Liver (tissue), 8 donors: ENCODE measurements at regions not wholly inside any gene's neighbourhood (a gene's known extent, or its start where the extent isn't known, plus 50 kb on each side); places are given as distances from the start of the nearest gene placed in this dataset.

Experiments
- DNase-seq: peaks from one replicate; pipeline ENCODE4 v3.0.0-alpha.2; 2017; ENCODE audit warnings: low spot score
- H3K27ac ChIP-seq, 2 donors: one replicate each; pipeline ENCODE4 v1.7.0; 2013; ENCODE audit warnings: inconsistent platforms in 2 of 2, low read length in 2 of 2, control low read depth in 1 of 2, low read depth in 1 of 2, mild to moderate bottlenecking in 1 of 2
- H3K27me3 ChIP-seq, 4 donors: one replicate each; pipeline versions ENCODE4 v1.6.1 to v1.7.0; 2013; ENCODE audit warnings: low read length in 3 of 4, inconsistent platforms in 1 of 4, mild to moderate bottlenecking in 1 of 4, moderate library complexity in 1 of 4; ENCODE audit not compliant: control insufficient read depth in 4 of 4, insufficient read depth in 4 of 4
- H3K36me3 ChIP-seq, 4 donors: one replicate each; pipeline versions ENCODE4 v1.6.1 to v1.7.0; 2013; ENCODE audit warnings: low read length in 3 of 4, mild to moderate bottlenecking in 3 of 4, low read depth in 1 of 4, moderate library complexity in 1 of 4; ENCODE audit not compliant: control insufficient read depth in 4 of 4, insufficient read depth in 3 of 4
- H3K4me1 ChIP-seq, 4 donors: one replicate each; pipeline versions ENCODE4 v1.6.1 to v1.7.0; 2013; ENCODE audit warnings: low read length in 3 of 4, mild to moderate bottlenecking in 3 of 4, moderate library complexity in 1 of 4; ENCODE audit not compliant: control insufficient read depth in 4 of 4, insufficient read depth in 4 of 4
- H3K4me3 ChIP-seq, 3 donors: one replicate each; pipeline versions ENCODE4 v1.6.1 to v1.7.0; 2013; ENCODE audit warnings: low read length in 3 of 3, control low read depth in 1 of 3, low read depth in 1 of 3, mild to moderate bottlenecking in 1 of 3
- H3K9ac ChIP-seq, 2 donors: one replicate each; pipeline ENCODE4 v1.7.0; 2013; ENCODE audit warnings: low read length in 2 of 2, mild to moderate bottlenecking in 2 of 2, moderate library complexity in 2 of 2, control low read depth in 1 of 2, low read depth in 1 of 2
- H3K9me3 ChIP-seq, 4 donors: one replicate each; pipeline versions ENCODE4 v1.6.1 to v1.7.0; 2013; ENCODE audit warnings: low read length in 3 of 4; ENCODE audit not compliant: control insufficient read depth in 4 of 4
- ATF3 ChIP-seq: IDR thresholded peaks from 2 replicates; pipeline ENCODE4 v1.6.1; 2016; ENCODE audit warnings: antibody characterized with exemption
- EGR1 ChIP-seq, 2 donors: IDR thresholded peaks; 2 replicates each; pipeline ENCODE4 v1.6.1; 2016 to 2018; ENCODE audit warnings: antibody characterized with exemption in 2 of 2, low read depth in 2 of 2
- FOXA1 ChIP-seq: IDR thresholded peaks from 2 replicates; pipeline ENCODE4 v1.6.1; 2016; ENCODE audit warnings: antibody characterized with exemption
- FOXA2 ChIP-seq: IDR thresholded peaks from 2 replicates; pipeline ENCODE4 v1.6.1; 2016; ENCODE audit warnings: antibody characterized with exemption
- GABPA ChIP-seq, 2 donors: IDR thresholded peaks in 1 of 2; conservative IDR thresholded peaks in 1 of 2; 2 replicates each; pipeline ENCODE4 v1.6.1; 2016; ENCODE audit warnings: antibody characterized with exemption in 2 of 2, mild to moderate bottlenecking in 1 of 2, moderate library complexity in 1 of 2
- HNF4A ChIP-seq, 2 donors: conservative IDR thresholded peaks; 2 replicates each; pipeline ENCODE4 v1.6.1; 2016; ENCODE audit warnings: antibody characterized with exemption in 2 of 2, mild to moderate bottlenecking in 2 of 2
- HNF4G ChIP-seq: IDR thresholded peaks from 2 replicates; pipeline ENCODE4 v1.6.1; 2016; ENCODE audit warnings: antibody characterized with exemption
- JUND ChIP-seq, 2 donors: IDR thresholded peaks; 2 replicates each; pipeline ENCODE4 v1.6.1; 2016; ENCODE audit warnings: antibody characterized with exemption in 2 of 2
- MAX ChIP-seq: IDR thresholded peaks from 2 replicates; pipeline ENCODE4 v1.6.1; 2016; ENCODE audit warnings: antibody characterized with exemption
- NR2F2 ChIP-seq: IDR thresholded peaks from 2 replicates; pipeline ENCODE4 v1.6.1; 2016; ENCODE audit warnings: antibody characterized with exemption
- RAD21 ChIP-seq, 2 donors: IDR thresholded peaks; 2 replicates each; pipeline ENCODE4 v1.6.1; 2016; ENCODE audit warnings: antibody characterized with exemption in 2 of 2, mild to moderate bottlenecking in 2 of 2
- RXRA ChIP-seq, 2 donors: IDR thresholded peaks; 2 replicates each; pipeline ENCODE4 v1.6.1; 2017 to 2018; ENCODE audit warnings: antibody characterized with exemption in 2 of 2, mild to moderate bottlenecking in 1 of 2
- SP1 ChIP-seq: IDR thresholded peaks from 2 replicates; pipeline ENCODE4 v1.6.1; 2018; ENCODE audit warnings: antibody characterized with exemption, mild to moderate bottlenecking
- TAF1 ChIP-seq: conservative IDR thresholded peaks from 2 replicates; pipeline ENCODE4 v1.6.1; 2016; ENCODE audit warnings: antibody characterized with exemption, mild to moderate bottlenecking
- YY1 ChIP-seq: IDR thresholded peaks from 2 replicates; pipeline ENCODE4 v1.6.1; 2016; ENCODE audit warnings: antibody characterized with exemption, mild to moderate bottlenecking
- ZBTB33 ChIP-seq: IDR thresholded peaks from 2 replicates; pipeline ENCODE4 v1.6.1; 2016; ENCODE audit warnings: antibody characterized with exemption
- WGBS: extraction: QIAGEN DNeasy Blood & Tissue Kit; methylation state at CpG from one replicate; pipeline ENCODE4 v1.1.7; 2013; 5-methylcytosine and 5-hydroxymethylcytosine counted together
- TF ChIP-seq, protein P1 (sequence below): fragments of 150-350 bp; IDR thresholded peaks from 2 replicates; pipeline ENCODE4 v1.5.1; 2017; ENCODE audit warnings: improper control_type of control experiment, low read depth, low read length; ENCODE audit not compliant: missing input control
- donor health status: healthy.
- donor health status: healthy.
- donor health status: healthy.
- donor health status: healthy.
- donor health status: healthy.

DNA sequence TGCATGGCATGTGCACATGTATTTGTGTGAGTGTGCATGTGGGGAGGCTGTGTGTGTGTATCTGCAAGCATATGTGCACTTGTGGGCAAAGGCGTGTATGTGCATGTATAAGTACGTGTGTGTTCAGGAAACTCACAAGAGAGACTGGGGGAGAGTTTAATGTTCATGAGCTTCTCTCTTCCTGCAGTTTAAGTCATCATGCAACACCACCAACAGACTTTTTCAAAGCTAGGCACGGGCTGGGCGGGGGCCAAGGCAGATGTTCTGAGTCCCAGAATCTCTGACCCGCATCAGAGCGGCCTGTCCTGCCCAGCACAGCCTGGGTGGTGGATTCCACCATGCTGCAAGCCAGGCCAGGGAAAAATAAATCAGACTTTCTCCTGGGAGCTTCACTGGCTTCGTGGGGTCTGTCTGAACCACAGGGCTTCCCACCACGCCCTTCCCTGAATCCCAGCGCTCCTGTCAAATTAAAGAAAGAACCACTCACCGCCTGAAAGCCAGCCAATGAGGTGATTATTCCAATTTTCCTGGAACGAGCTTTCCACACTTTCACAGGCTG is 75.7 kb downstream of the PITPNM2 start:
- no peaks in the 10 kb centered on the region for H3K9me3 ChIP-seq
- no peak overlapping the region for H3K9ac ChIP-seq
- no peak for DNase-seq
- H3K36me3 ChIP-seq, result no peaks in the 10 kb centered on the region
- H3K27ac ChIP-seq, result peak overlapping the region; percentile 48 to 70
- H3K4me3 ChIP-seq, result peak overlapping the region in 1 of 3 donors; percentile 14
- TF ChIP-seq ATF3 (no peak), YY1 (no peak), RXRA (IDR thresholded peaks at IDR 0.05) (no peak), NR2F2 (no peak)
- H3K27me3 ChIP-seq, result no peaks in the 10 kb centered on the region
- 91% methylated on average over 11 of the region's 11 CpGs for WGBS
- H3K4me1 ChIP-seq, result peaks cover 23 to 58% (median 46%) of the 10 kb centered on the region in 4 donors

GRCh38 chr12:123073962-123074801 is 76.7 kb downstream of the PITPNM2 start:
- Histone ChIP-seq H3K4me1 (peaks cover 25 to 68% (median 55%) of the 10 kb centered on the region in 4 donors), H3K4me3 (no peak overlapping the region)
- WGBS, result 94% methylated on average over 8 of the region's 8 CpGs

DNA sequence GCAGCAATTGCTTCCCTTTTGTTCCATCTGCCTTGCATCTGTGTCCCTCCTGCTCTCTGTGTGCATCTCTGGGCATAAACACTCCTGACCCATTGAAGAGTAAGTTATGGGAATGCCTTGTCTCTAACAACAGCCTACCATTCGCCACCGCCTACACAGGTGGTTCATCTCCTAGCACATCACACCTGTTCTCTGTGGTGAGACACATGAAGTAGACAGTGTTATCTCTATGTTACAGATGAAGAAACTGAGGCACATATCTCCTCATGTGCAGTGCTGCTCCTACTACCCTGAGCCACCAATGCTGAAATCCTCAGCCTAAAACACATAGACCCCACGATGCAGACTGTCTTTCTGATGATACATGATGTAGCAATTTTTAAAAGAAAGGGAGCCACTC is 77.6 kb downstream of the PITPNM2 start:
- H3K4me1 ChIP-seq, result peaks cover 30 to 77% (median 63%) of the 10 kb centered on the region in 4 donors
- H3K27me3 ChIP-seq, result no peaks in the 10 kb centered on the region
- H3K27ac ChIP-seq, result no peak overlapping the region
- H3K9ac ChIP-seq, result no peak overlapping the region
- 88% methylated on average over 3 of the region's 3 CpGs for WGBS
- no peak for DNase-seq
- no peak for TF ChIP-seq HNF4A (conservative IDR thresholded peaks at IDR 0.05)
- TF ChIP-seq SP1, result no peak
- TF ChIP-seq HNF4G, result no peak
- H3K36me3 ChIP-seq, result no peaks in the 10 kb centered on the region
- H3K4me3 ChIP-seq, result no peak overlapping the region
- H3K9me3 ChIP-seq, result no peaks in the 10 kb centered on the region

More at GRCh38 chr12:123073962-123074801, 76.7 kb downstream of the PITPNM2 start:
- no peaks in the 10 kb centered on the region for H3K36me3 ChIP-seq
- no peak for DNase-seq
- no peak overlapping the region for H3K27ac ChIP-seq
- no peak overlapping the region for H3K9ac ChIP-seq
- TF ChIP-seq HNF4G, result no peak
- TF ChIP-seq YY1, result no peak
- no peak for TF ChIP-seq RAD21 (IDR thresholded peaks at IDR 0.05)
- no peaks in the 10 kb centered on the region for H3K9me3 ChIP-seq
- no peaks in the 10 kb centered on the region for H3K27me3 ChIP-seq

GRCh38 chr12:123071857-123072256 is 79.0 kb downstream of the PITPNM2 start:
- no peaks in the 10 kb centered on the region for H3K27me3 ChIP-seq
- H3K4me3 ChIP-seq, result no peak overlapping the region
- peaks cover 28 to 82% (median 69%) of the 10 kb centered on the region in 4 donors for H3K4me1 ChIP-seq
- no peaks in the 10 kb centered on the region for H3K9me3 ChIP-seq
- no peak overlapping the region for H3K9ac ChIP-seq
- no peak for DNase-seq
- 91% methylated on average over 5 of the region's 5 CpGs for WGBS
- H3K36me3 ChIP-seq, result no peaks in the 10 kb centered on the region
- peak overlapping the region; percentile 73 to 80 for H3K27ac ChIP-seq
- TF ChIP-seq FOXA2, result no peak
- TF ChIP-seq ATF3, result no peak
- no peak for TF ChIP-seq TAF1
- TF ChIP-seq YY1, result no peak
- no peak for TF ChIP-seq FOXA1
- TF ChIP-seq HNF4G, result no peak
- no peak for TF ChIP-seq JUND (IDR thresholded peaks at IDR 0.05)
- no peak for TF ChIP-seq RXRA (IDR thresholded peaks at IDR 0.05)
- no peak for TF ChIP-seq SP1
- no peak for TF ChIP-seq MAX
- TF ChIP-seq NR2F2, result no peak
- no peak for TF ChIP-seq ZBTB33
- no peak for TF ChIP-seq GABPA (IDR thresholded peaks at IDR 0.05 in 1 of 2, conservative IDR thresholded peaks at IDR 0.05 in 1 of 2)
- no peak for TF ChIP-seq EGR1 (IDR thresholded peaks at IDR 0.05; ENCODE audit: low read depth in 2 of 2)
- TF ChIP-seq, protein P1, sequence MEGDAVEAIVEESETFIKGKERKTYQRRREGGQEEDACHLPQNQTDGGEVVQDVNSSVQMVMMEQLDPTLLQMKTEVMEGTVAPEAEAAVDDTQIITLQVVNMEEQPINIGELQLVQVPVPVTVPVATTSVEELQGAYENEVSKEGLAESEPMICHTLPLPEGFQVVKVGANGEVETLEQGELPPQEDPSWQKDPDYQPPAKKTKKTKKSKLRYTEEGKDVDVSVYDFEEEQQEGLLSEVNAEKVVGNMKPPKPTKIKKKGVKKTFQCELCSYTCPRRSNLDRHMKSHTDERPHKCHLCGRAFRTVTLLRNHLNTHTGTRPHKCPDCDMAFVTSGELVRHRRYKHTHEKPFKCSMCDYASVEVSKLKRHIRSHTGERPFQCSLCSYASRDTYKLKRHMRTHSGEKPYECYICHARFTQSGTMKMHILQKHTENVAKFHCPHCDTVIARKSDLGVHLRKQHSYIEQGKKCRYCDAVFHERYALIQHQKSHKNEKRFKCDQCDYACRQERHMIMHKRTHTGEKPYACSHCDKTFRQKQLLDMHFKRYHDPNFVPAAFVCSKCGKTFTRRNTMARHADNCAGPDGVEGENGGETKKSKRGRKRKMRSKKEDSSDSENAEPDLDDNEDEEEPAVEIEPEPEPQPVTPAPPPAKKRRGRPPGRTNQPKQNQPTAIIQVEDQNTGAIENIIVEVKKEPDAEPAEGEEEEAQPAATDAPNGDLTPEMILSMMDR, result no peak
